ENCODE measurements at regions not wholly inside any gene's neighbourhood (a gene's known extent, or its start where the extent isn't known, plus 50 kb on each side); places are given as distances from the start of the nearest gene placed in this dataset.
"Not testable (repeated sequence)": the region's sequence is repeated elsewhere in the genome, so short reads cannot be mapped to it uniquely, and the experiment has no call there.

DNA sequence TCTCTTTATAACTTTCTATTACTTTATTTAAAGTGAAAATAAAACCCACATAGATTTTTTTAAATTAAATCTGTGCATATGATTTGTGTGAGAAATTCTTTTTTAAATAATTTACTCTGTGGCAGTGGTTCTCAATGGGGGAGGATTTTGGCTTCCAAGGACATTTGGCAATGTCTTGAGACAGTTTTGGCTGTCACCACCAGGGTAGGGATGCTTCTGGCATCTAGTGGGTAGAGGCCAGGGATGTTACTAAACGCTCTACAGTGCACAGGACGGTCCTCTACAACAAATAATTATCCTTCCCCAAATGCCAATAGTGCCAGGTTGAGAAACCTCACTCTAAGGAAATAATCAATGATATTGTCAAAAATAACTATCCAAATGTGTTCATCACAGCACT lies 177.9 kb upstream of the CCNG1 start:
- no peak for DNase-seq (ENCODE audit: low spot score)
- no peak for FAIRE-seq

DNA sequence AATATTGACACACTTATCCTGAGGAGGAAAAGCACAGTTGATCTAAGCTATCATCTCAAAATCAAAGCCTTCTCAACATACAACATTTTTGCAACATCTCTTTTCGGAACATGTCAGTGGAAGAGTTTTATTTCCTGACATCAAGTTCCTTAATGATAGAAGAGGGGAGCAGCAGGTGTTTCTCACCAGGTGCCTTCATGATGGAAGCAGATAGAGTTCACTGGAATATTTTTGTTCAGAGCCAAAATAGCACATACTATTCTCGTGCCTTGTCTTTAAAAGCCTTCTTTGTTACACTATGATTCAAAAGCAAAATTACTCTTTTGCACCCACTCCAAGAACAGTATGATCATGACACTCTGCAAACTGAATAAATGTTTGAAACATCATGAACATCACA lies 176.9 kb upstream of the CCNG1 start:
- DNase-seq (ENCODE audit: low spot score) = no peak
- no peak for FAIRE-seq

- DNase-seq (ENCODE audit: low spot score) (no peak), FAIRE-seq (no peak)
These were observed 176.4 kb upstream of the CCNG1 start for GRCh38 chr5:163260961-163261360.

DNA sequence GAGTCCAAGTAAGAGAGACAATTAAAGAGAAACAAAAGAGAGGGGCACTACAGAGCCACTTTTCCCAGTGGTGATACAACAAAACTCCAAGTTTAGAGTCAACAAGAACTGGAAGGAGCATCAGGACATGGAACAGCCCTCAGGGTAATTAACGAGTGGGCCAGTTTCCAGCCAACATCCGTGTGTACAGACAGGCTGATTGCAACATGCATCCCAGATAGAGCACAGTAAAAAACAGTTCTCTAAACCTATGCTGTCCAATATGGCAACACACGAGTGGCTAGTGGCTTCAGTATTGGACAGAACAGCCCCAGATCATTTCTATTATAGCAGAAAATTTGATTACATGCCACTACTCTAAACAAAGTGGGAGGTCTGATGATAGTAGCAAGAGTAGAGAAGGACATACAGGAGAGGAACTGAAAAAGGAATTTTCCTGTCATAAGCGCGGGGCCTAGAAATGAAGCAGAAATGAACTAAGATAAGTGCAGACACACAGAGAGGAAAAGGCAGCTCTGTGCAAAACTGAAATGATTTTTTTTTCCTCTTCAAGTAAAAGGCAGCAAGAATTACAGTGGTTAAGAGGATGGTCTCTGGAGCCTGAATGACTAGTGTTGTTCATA lies 175.6 kb upstream of the CCNG1 start:
- FAIRE-seq (no peak), DNase-seq (ENCODE audit: low spot score) (no peak)

DNA sequence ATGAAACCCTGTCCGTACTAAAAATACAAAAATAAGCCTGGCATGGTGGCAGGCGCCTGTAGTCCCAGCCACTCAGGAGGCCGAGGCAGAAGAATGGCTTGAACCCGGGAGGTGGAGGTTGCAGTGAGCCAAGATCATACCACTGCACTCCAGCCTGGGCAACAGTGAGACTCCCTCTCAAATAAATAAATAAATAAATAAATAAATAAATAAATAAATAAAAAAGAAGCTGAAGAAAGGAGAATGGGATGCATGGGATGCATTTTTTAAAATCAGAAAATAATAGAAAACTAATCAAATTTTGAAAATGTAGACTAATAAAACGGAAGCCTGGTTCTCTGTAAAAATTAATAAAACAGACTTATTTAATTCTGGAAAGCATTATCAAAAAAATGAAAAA lies 171.1 kb upstream of the CCNG1 start:
- DNase-seq (ENCODE audit: low spot score); FAIRE-seq: not testable (repeated sequence)

DNA sequence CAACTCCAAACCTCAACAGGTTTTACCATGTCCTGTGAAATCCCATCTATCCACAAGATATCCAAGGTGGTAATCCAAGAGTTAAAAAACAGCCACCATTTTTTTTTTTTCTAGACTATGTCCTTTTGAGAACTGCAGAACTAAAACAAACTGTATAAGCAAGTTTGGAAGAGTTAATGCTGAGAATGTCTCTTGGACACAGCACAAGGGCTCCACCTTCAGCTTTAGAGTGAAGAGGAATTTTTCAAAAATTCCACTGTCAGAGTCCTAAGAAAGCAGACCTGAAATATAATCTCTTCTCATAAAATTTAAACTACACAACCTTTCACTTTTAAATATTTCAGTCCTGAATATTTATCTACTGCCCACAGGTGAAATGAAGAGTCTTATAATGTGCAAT lies 167.8 kb upstream of the CCNG1 start:
- FAIRE-seq = no peak
- no peak for DNase-seq (ENCODE audit: low spot score)

- FAIRE-seq = no peak
- no peak for DNase-seq (ENCODE audit: low spot score)
These were observed 160.9 kb upstream of the CCNG1 start for GRCh38 chr5:163276466-163276865.

- FAIRE-seq = not testable (repeated sequence)
These were observed 156.5 kb upstream of the CCNG1 start for GRCh38 chr5:163280897-163281296.

DNA sequence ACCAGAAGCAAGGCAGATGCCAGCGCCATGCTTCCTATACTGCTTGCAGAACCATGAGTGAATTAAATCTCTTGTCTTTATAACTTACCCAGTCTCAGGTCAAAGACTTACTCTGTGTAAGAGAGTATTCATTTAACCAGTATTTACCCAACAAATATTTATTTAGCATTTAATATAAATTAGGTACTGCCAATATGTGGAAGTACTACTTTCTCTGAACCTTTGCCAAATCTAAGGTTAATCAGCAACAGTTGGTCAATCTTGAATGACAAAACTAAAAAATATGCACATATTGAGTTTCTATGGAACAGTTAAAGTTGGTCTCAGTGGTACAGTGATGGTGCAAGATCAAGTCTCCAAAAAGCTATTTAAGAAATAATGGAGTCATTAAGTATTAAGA lies 155.9 kb upstream of the CCNG1 start:
- no peak for FAIRE-seq
- no peak for DNase-seq (ENCODE audit: low spot score)

More at GRCh38 chr5:163280897-163281296, 156.5 kb upstream of the CCNG1 start:
- DNase-seq (ENCODE audit: low spot score) = not testable (repeated sequence)

DNA sequence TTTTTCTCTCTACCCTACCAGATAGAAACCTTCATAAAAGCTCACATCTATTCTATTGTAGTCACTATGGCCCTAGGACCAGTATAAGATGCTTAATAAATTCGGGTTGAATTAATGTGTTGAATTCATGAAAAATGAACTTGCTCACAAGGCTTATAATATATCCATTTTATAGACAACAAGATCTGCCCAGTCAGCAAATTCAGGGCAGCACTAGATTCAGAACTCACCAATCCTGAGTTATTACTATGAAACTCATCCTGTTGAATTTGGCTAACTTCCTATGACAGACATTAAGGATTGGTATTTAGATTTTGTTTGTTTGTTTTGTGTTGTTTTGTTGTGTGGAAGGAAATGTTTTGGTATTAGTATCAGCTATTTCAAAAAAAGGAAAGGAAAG lies 143.6 kb upstream of the CCNG1 start:
- FAIRE-seq (no peak), DNase-seq (ENCODE audit: low spot score) (no peak)

DNA sequence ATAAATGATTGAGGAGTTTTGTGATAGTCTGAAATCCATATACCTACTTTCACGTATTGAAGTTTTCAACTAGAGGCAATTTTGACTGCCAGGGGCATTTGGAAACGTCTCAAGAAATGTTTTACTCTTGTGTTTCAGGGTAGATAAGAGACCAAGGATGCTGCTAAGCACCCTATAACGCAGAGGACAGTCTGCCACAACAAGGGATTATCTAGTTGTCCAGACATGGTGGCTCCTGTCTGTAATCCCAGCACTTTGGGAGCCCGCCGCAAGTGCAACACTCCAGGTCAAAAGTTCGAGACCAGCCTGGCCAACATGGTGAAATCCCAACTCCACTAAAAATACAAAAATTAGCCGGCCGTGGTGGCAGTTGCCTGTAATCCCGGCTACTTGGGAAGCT lies 133.7 kb upstream of the CCNG1 start:
- DNase-seq (ENCODE audit: low spot score) = no peak
- FAIRE-seq = no peak

DNA sequence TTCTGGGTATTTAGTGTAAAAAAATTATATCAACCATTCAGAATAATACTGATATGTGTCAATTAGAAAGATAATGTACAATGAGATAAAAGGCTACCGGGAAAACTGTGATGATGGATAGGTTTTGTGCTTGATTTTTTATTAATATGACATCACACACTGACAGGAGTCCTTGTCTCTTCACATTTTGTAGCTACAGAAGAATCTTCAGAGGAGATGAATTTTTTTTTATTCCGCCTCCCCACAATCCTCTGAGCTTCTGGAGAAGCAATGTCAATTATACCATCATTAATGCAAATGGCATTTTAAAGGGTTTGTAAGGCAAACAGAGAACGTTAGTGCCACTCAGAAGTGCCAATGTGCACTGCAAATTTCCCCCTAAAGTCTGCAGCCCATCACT lies 131.7 kb upstream of the CCNG1 start:
- FAIRE-seq (no peak), DNase-seq (ENCODE audit: low spot score) (no peak)

DNA sequence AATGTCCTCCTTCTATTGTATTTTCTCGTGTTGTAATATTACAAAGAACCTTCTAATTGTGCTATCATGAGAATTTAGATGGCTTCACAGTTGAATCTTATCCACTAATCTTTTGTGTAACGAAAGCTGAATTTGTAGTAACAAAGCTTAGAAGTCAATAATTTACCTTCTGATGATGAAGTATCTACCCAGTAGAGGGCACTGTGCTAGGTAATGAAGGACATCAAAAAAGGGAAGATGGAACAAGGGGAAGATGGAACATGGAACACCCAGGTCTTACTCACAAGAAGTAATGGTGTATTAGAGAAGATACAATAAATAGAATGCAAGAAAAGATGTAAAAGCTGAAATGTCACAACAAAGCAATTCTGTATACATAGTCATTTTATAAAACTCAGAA lies 131.0 kb upstream of the CCNG1 start:
- DNase-seq (ENCODE audit: low spot score) (no peak), FAIRE-seq (no peak)

DNA sequence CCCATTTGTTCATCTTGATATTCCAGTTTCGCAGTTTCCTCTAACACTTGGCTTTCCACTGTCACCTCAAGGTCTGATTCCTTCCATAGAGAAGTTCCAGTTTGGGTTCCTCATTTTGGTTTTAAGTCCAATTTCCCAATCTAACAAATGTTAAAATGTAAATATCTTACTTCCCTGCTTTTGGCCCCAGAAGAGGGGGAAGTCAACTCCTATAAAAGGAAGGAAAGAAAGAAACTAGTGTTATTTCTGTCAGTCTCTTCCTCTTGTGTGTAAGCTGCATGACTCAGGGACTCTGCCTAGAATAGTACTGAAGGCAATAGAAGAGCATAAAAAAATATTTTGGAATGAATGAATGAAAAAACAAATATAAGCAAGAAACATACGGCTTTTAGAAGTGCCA lies 127.5 kb upstream of the CCNG1 start:
- FAIRE-seq = no peak
- no peak for DNase-seq (ENCODE audit: low spot score)

DNA sequence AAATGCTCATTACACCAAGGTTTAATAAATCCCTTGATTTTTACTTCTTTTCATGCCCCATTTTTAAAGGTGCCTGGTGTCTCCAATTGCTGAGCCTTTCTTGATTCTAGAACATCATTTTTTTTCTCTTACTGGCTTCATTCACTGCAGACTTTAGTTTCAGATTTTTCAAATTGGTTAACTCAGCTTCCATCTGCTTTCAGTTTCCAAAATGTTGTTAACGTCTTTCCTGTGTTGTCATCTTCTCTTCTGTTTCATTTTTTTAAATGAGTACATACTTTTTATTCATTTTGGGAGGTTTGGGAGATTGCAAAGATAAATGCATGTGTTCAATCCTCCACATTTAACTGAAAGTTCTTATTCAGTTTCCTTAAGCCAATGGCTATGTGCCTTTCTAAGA lies 126.4 kb upstream of the CCNG1 start:
- DNase-seq (ENCODE audit: low spot score) (no peak), FAIRE-seq (no peak)

DNA sequence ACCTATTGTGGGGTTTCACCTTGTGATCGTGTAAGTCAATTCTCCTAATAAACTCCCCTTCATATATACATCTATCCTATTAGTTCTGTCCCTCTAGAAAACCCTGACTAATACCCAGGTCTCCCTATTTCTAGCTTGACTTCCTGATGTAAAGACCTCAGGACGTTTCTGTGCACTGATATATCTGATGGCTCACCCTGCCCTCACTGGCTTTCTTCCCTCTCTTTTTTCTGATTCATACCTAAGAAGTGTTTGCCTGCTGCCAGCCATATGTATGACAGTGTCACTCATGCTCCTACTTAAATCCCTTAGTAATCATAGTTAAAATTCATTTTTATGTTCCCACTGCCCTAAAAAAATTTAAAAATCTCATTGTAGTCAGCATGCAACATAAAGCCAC lies 124.8 kb upstream of the CCNG1 start:
- FAIRE-seq = no peak
- no peak for DNase-seq (ENCODE audit: low spot score)

GRCh38 chr5:163313049-163313448 lies 124.3 kb upstream of the CCNG1 start:
- DNase-seq (ENCODE audit: low spot score); FAIRE-seq: not testable (repeated sequence)

- FAIRE-seq = not testable (repeated sequence)
- peak; percentile 15 for DNase-seq (ENCODE audit: low spot score)
These were observed 121.0 kb upstream of the CCNG1 start for GRCh38 chr5:163316374-163316773.

GRCh38 chr5:163318707-163319106 lies 118.7 kb upstream of the CCNG1 start:
- FAIRE-seq (no peak), DNase-seq (ENCODE audit: low spot score) (no peak)

- FAIRE-seq (no peak), DNase-seq (ENCODE audit: low spot score) (no peak)
These were observed 115.9 kb upstream of the CCNG1 start for GRCh38 chr5:163321511-163321910.

GRCh38 chr5:163330723-163331668 lies 106.4 kb upstream of the CCNG1 start:
- no peak for FAIRE-seq
- no peak for DNase-seq (ENCODE audit: low spot score)

- DNase-seq (ENCODE audit: low spot score); FAIRE-seq: not testable (repeated sequence)
These were observed 101.3 kb upstream of the CCNG1 start for GRCh38 chr5:163336074-163336473.

DNA sequence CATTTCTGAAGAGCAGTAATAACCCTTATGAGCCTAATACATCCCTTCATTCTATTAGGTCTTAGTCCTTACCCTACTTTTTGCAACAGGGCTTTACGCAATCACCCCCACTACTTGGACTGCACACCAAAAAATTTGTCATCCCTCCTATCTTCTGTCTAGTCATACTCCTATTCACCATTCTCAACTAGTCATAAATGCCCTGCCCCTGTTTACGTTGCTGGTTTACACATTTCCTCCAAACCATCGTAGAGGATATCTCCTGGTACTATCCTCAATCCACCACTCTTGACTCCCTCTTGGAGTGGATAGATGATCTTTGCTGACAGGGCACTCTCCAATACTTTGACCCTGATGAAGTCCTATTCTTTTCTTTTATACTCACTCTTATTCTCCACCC lies 98.2 kb upstream of the CCNG1 start:
- DNase-seq (ENCODE audit: low spot score) (no peak), FAIRE-seq (no peak)

Data from RCC 7860 (cell line).